H1 (cell line): ENCODE measurements at regions not wholly inside any gene's neighbourhood (a gene's known extent, or its start where the extent isn't known, plus 50 kb on each side); places are given as distances from the start of the nearest gene placed in this dataset.
"Not testable (repeated sequence)": the region's sequence is repeated elsewhere in the genome, so short reads cannot be mapped to it uniquely, and the experiment has no call there.

Experiments used
- CTCF ChIA-PET: fragments of 300-600 bp; sonication (Branson Sonifier 250); formaldehyde crosslinking; loops from one replicate; lab custom pipeline; 2021; ENCODE audit not compliant: partially characterized antibody; lab: Charles Lee
- POLR2A ChIA-PET: fragments of 300-600 bp; sonication (Branson Sonifier 250); formaldehyde crosslinking; loops from one replicate; lab custom pipeline; 2021; ENCODE audit warnings: inconsistent platforms; ENCODE audit not compliant: partially characterized antibody; lab: Charles Lee
- DNase-seq, 2 experiments: peaks; one replicate each; pipeline versions ENCODE4 v3.0.0 to v3.0.0-alpha.2; 2010 to 2022; ENCODE audit warnings: low spot score in 2 of 2, low read depth in 1 of 2, mixed read lengths in 1 of 2
- FAIRE-seq: peaks from 2 replicates; lab custom pipeline; 2011; peaks lifted over from hg19 to GRCh38; lab: Jason Lieb, UNC
- H2AFZ ChIP-seq: 2 replicates; pipeline ENCODE4 v1.8.1; 2012; ENCODE audit warnings: low read length, inconsistent platforms
- H2AK5ac ChIP-seq: 2 replicates; pipeline ENCODE4 v1.6.1; 2013; ENCODE audit warnings: low read depth, low read length
- H2BK120ac ChIP-seq: replicated peaks from 2 replicates; pipeline ENCODE3; 2013; ENCODE audit warnings: low read depth, low read length, inconsistent platforms
- H2BK12ac ChIP-seq: 2 replicates; pipeline ENCODE4 v1.6.1; 2013; ENCODE audit warnings: low read depth, low read length
- H2BK15ac ChIP-seq: 2 replicates; pipeline ENCODE4 v1.6.1; 2013; ENCODE audit warnings: low read length
- H2BK20ac ChIP-seq: 2 replicates; pipeline ENCODE4 v1.6.1; 2013; ENCODE audit warnings: low read length
- H2BK5ac ChIP-seq: 2 replicates; pipeline ENCODE4 v1.6.1; 2013; ENCODE audit warnings: low read depth, low read length
- H3K14ac ChIP-seq: 2 replicates; pipeline ENCODE4 v1.6.1; 2013; ENCODE audit warnings: inconsistent platforms; ENCODE audit not compliant: insufficient read length
- H3K18ac ChIP-seq: 2 replicates; pipeline ENCODE4 v1.6.1; 2013; ENCODE audit warnings: low read length; ENCODE audit errors: extremely low read depth
- H3K23ac ChIP-seq: 2 replicates; pipeline ENCODE4 v1.6.1; 2013; ENCODE audit warnings: inconsistent platforms; ENCODE audit not compliant: insufficient read length
- H3K23me2 ChIP-seq: 2 replicates; pipeline ENCODE4 v1.6.1; 2013; ENCODE audit warnings: low read depth, low read length
- H3K27ac ChIP-seq: 2 replicates; pipeline ENCODE4 v1.6.1; 2011; ENCODE audit warnings: low read depth, low read length, inconsistent platforms
- H3K27me3 ChIP-seq, 4 experiments: replicated peaks in 1 of 4; 1 replicate in 1 of 4; 2 replicates in 3 of 4; pipeline versions ENCODE4 v1.6.1 to v1.8.1; 2011 to 2013; ENCODE audit warnings: low read length in 3 of 4, mild to moderate bottlenecking in 3 of 4, inconsistent platforms in 2 of 4, mixed read lengths in 2 of 4, moderate library complexity in 1 of 4; ENCODE audit not compliant: control insufficient read depth in 3 of 4, insufficient read depth in 3 of 4; ENCODE audit errors: extremely low read depth in 1 of 4
- H3K36me3 ChIP-seq, 4 experiments: 2 replicates each; pipeline versions ENCODE4 v1.6.1 to v1.8.1; 2011 to 2013; ENCODE audit warnings: mild to moderate bottlenecking in 4 of 4, low read length in 3 of 4, moderate library complexity in 2 of 4, control low read depth in 1 of 4, inconsistent platforms in 1 of 4; ENCODE audit not compliant: insufficient read depth in 4 of 4, control insufficient read depth in 2 of 4
- H3K4ac ChIP-seq: replicated peaks from 2 replicates; pipeline ENCODE3; 2013; ENCODE audit warnings: low read length, low read depth, mixed read lengths, inconsistent platforms; ENCODE audit not compliant: insufficient read length
- H3K4me1 ChIP-seq, 4 experiments: replicated peaks in 1 of 4; 1 replicate in 1 of 4; 2 replicates in 3 of 4; pipeline versions ENCODE4 v1.6.1 to v1.8.1; 2011 to 2013; ENCODE audit warnings: low read length in 3 of 4, inconsistent platforms in 2 of 4, mixed read lengths in 1 of 4; ENCODE audit not compliant: insufficient read depth in 4 of 4, control insufficient read depth in 3 of 4
- H3K4me2 ChIP-seq, 2 experiments: 2 replicates each; pipeline versions ENCODE4 v1.6.1 to v1.8.1; 2011 to 2013; ENCODE audit warnings: low read depth in 2 of 2, low read length in 2 of 2, control low read depth in 1 of 2, inconsistent platforms in 1 of 2, mild to moderate bottlenecking in 1 of 2; ENCODE audit not compliant: insufficient read depth in 1 of 2
- H3K4me3 ChIP-seq, 4 experiments: fragments of 200-600, 300-600 bp in 1 of 4; sonication (generic), shearing (Covaris generic), sonication (Bioruptor Twin) in 1 of 4; 2 replicates each; pipeline versions ENCODE4 v1.5.1 to v1.8.1; 2011 to 2016; ENCODE audit warnings: low read length in 4 of 4, low read depth in 3 of 4, control low read depth in 2 of 4, inconsistent platforms in 2 of 4, mild to moderate bottlenecking in 2 of 4, mixed read lengths in 1 of 4, moderate library complexity in 1 of 4; ENCODE audit not compliant: insufficient read depth in 2 of 4; ENCODE audit errors: extremely low read depth in 1 of 4
- H3K56ac ChIP-seq: replicated peaks from 2 replicates; pipeline ENCODE3; 2013; ENCODE audit warnings: low read depth, mild to moderate bottlenecking, mixed read lengths, low read length, inconsistent platforms; ENCODE audit not compliant: insufficient read length
- H3K79me1 ChIP-seq: 2 replicates; pipeline ENCODE4 v1.6.1; 2013; ENCODE audit warnings: low read depth, low read length, control low read depth
- H3K79me2 ChIP-seq, 2 experiments: 2 replicates each; pipeline versions ENCODE4 v1.6.1 to v1.8.1; 2012 to 2013; ENCODE audit warnings: low read length in 2 of 2, mild to moderate bottlenecking in 2 of 2, inconsistent platforms in 1 of 2; ENCODE audit not compliant: insufficient read depth in 2 of 2, control insufficient read depth in 1 of 2
- H3K9ac ChIP-seq, 4 experiments: replicated peaks in 1 of 4; 1 replicate in 1 of 4; 2 replicates in 3 of 4; pipeline versions ENCODE4 v1.6.1 to v1.8.1; 2011 to 2013; ENCODE audit warnings: low read depth in 3 of 4, low read length in 3 of 4, control low read depth in 2 of 4, mild to moderate bottlenecking in 2 of 4, moderate library complexity in 2 of 4, inconsistent platforms in 1 of 4; ENCODE audit errors: extremely low read depth in 1 of 4
- H3K9me3 ChIP-seq, 2 experiments: 2 replicates each; pipeline versions ENCODE4 v1.6.1 to v1.8.1; 2012 to 2013; ENCODE audit warnings: mild to moderate bottlenecking in 2 of 2, moderate library complexity in 2 of 2, control low read depth in 1 of 2, inconsistent platforms in 1 of 2, low read depth in 1 of 2, low read length in 1 of 2, mixed read lengths in 1 of 2; ENCODE audit not compliant: insufficient read depth in 2 of 2
- H4K20me1 ChIP-seq, 2 experiments: replicated peaks in 1 of 2; 2 replicates each; pipeline versions ENCODE3 to v1.8.1; 2011 to 2013; ENCODE audit warnings: inconsistent platforms in 2 of 2, low read length in 2 of 2, mild to moderate bottlenecking in 1 of 2; ENCODE audit not compliant: insufficient read depth in 2 of 2, control insufficient read depth in 1 of 2
- H4K5ac ChIP-seq: 2 replicates; pipeline ENCODE4 v1.6.1; 2013; ENCODE audit warnings: low read length, low read depth, mixed read lengths, inconsistent platforms; ENCODE audit not compliant: insufficient read length
- H4K8ac ChIP-seq: 2 replicates; pipeline ENCODE4 v1.8.0; 2013; ENCODE audit warnings: mild to moderate bottlenecking, moderate library complexity, low read length, inconsistent platforms; ENCODE audit not compliant: insufficient read depth; ENCODE audit errors: extremely low read depth
- H4K91ac ChIP-seq: replicated peaks from 2 replicates; pipeline ENCODE3; 2013; ENCODE audit warnings: low read length, mixed read lengths, inconsistent platforms; ENCODE audit not compliant: insufficient read length
- WGBS, 2 experiments: shearing (Covaris generic) in 1 of 2; methylation state at CpG; one replicate each; pipeline versions ENCODE4 v1.1.6 to v1.1.7; 2013 to 2015; ENCODE audit warnings: low lambda C conversion rate in 2 of 2, mixed read lengths in 2 of 2, inconsistent platforms in 1 of 2, low coverage in 1 of 2, missing lambda C conversion rate in 1 of 2; ENCODE audit not compliant: insufficient replicate concordance in 2 of 2, insufficient coverage in 1 of 2, insufficient read length in 1 of 2; ENCODE audit errors: extremely low coverage in 1 of 2, missing lambda C conversion rate in 1 of 2; 5-methylcytosine and 5-hydroxymethylcytosine counted together

DNA sequence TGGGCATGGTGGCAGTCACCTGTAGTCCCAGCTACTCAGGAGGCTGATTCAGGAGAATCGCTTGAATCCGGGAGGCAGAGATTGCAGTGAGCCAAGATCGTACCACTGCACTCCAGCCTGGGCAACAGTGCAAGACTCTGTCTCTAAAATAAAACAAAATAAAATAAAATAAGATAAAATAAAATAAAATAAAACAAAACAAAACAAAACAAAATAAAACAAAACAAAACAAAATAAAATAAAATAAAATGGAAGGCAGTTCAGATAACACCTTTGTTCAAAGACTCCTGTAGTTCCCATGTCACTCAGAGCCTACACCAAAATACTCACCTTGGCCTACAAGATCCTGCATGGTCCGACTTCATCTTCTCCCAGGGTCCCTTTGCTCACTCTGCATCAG lies 61.3 kb downstream of the SYF2 start:
- DNase-seq, H3K56ac ChIP-seq, H3K14ac ChIP-seq, H2BK5ac ChIP-seq, H3K18ac ChIP-seq, H2BK12ac ChIP-seq, H3K27me3 ChIP-seq, H3K79me2 ChIP-seq, H4K91ac ChIP-seq, H3K9me3 ChIP-seq, H3K23ac ChIP-seq, H3K4me2 ChIP-seq, H3K36me3 ChIP-seq, H2AFZ ChIP-seq, H3K27ac ChIP-seq, H3K4me1 ChIP-seq, H2AK5ac ChIP-seq, H4K5ac ChIP-seq, H4K20me1 ChIP-seq, H3K23me2 ChIP-seq, H3K79me1 ChIP-seq, H4K8ac ChIP-seq, FAIRE-seq, H2BK120ac ChIP-seq, H2BK20ac ChIP-seq, H2BK15ac ChIP-seq, POLR2A ChIA-PET, H3K9ac ChIP-seq, H3K4ac ChIP-seq, H3K4me3 ChIP-seq: not testable (repeated sequence)
- 94% methylated on average over 4 of the region's 4 CpGs; no CpG with 5 or more reads in 1 of the 2 experiments for WGBS, 2 experiments
- CTCF ChIA-PET, result interaction anchor here (0.8 kb wide), 1 partner anchor 23 kb away, joined by 5 read pairs; no protein-coding TSS in a partner anchor
